DMS114 treated with DMSO at 0.1 percent for 48 hours (cell line): ENCODE measurements at regions not wholly inside any gene's neighbourhood (a gene's known extent, or its start where the extent isn't known, plus 50 kb on each side); places are given as distances from the start of the nearest gene placed in this dataset.

Experiments
- DNase-seq: peaks from one replicate; lab custom pipeline; 2025; ENCODE audit not compliant: unreplicated experiment; lab: John Stamatoyannopoulos, UW

GRCh38 chr3:34008836-34009809, 210.7 kb downstream of the PDCD6IP start:
- DNase-seq, result no peak

GRCh38 chr3:34011171-34012101, 213.0 kb downstream of the PDCD6IP start:
- DNase-seq, result no peak

GRCh38 chr3:34012102-34012461, 213.7 kb downstream of the PDCD6IP start:
- no peak for DNase-seq

- no peak for DNase-seq
Measured at GRCh38 chr3:34013818-34014570, 215.6 kb downstream of the PDCD6IP start.

- DNase-seq, result no peak
Measured at GRCh38 chr3:34015204-34016142, 217.0 kb downstream of the PDCD6IP start.

DNA sequence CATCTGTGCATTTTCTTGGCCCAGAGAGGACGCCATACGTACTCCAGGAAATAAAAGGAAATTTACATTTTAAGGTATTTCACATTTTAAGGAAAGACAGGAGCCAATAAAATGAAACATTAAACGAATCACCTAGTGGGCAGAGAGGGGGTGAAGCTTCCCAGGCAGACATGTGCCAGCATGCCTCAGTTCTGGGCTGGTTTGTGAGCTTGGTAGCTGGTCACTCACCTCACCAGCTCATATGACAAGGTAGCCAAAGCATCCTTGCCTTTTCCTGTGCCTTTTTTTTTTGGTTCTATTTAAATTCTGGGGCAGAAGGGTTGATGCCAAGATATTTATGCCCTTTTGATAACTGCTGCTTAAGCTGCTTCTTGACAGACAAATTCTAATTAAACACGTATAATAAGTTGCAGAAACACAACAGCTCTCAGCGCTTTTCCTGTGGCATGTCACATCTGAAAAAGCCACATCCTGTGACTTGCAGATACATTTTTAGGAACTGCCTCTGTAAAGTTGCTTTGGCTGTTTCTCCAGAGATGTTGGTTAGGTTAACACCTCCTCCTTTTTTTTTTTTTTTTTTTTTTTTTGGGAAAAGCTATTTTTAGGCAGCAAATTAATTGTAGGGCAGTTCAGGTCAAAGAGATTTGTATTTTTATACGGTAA, 218.6 kb downstream of the PDCD6IP start:
- no peak for DNase-seq

DNA sequence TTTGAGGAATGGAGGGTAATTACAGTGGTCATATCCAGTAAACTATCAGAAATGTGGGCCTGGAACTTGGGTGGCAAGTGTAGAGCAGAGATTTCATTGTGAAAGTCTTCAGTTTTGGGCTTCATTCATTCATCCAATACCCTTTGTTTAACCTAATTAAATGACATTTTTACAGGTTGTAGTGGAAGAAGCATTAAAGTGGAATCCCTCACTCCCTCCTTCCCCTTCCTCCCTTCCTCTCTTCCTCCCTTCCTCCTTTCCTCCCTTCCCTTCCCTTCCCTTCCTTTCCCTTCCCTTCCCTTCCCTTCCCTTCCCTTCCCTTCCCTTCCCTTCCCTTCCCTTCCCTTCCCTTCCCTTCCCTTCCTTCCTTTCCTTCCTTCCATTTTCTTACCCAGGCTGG, 219.3 kb downstream of the PDCD6IP start:
- no peak for DNase-seq

DNA sequence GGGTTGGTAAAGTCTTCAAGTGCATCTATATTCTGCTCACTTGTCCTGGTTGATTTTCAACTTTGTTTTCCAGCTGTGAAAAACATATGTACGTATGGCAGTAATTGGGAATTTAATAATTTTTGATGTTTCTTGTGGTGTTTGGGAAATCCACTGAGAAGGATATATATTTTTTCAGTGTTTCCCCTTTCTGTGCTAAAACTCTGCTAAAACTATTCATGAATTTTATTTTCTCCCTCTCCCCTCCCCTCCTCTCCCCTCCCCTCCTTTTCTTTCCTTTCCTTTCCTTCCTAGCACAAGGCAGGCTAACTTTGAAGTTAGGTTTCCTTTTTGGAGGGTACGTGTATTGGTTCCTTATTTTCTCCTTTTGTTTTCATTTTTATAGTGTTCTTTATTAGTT, 220.7 kb downstream of the PDCD6IP start:
- DNase-seq, result no peak

DNA sequence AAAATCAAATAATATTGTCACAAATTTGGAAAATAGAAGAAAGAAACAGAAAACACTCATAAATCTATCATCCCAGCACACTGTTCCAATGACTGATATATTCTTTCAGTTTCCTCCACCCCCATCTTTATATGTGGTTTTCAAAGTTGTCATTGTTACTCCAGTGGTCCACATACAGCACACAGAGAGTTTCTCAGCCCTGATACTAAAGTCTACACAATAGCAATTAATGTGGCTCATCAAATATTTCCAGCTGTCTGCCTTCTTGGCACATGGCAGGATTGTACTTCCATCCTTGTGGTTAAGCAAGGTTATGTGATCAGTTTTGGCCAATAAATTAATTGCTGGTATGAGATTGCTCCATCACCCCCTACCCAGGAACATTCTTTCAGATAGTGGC, 221.7 kb downstream of the PDCD6IP start:
- DNase-seq, result no peak

GRCh38 chr3:34020726-34021680, 222.6 kb downstream of the PDCD6IP start:
- no peak for DNase-seq

GRCh38 chr3:34022147-34022546, 223.7 kb downstream of the PDCD6IP start:
- DNase-seq, result no peak

DNA sequence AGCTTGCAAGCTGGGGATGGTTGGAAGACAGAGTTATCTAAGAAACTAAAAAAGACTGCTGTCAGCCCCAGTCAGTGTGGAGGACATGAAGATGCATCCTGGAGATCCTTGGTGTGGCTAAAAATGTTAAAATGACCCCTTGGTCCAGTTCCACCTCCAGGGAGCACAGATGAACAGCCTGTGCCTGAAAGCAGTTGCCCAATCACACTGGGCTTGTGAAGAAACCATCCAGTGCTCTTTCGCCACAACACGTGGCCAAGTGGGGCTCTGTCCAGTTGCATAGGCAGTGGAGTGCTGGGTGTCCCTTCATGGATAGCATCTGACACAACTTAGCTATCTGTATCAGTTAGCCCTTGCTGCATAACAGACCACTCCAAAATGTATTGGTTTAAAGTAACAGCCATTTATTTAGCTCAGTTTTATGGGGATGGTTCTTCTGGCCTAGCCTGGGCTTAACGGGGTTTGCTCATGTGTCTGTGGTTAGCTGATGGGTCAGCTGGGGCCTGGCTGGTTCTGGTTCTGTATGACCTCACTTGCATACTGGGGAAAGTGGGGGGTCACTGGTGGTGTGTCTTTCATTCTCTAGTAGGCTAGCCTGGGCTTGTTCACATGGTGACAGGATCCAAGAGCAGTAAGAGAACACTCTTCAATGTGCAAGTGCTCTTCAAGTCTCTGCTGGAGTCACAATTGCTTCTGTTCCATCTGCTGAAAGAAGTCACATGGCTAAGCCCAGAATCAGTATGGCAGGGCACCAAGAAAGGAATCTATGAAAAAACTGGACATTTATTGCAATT, 226.2 kb downstream of the PDCD6IP start:
- DNase-seq, result no peak

DNA sequence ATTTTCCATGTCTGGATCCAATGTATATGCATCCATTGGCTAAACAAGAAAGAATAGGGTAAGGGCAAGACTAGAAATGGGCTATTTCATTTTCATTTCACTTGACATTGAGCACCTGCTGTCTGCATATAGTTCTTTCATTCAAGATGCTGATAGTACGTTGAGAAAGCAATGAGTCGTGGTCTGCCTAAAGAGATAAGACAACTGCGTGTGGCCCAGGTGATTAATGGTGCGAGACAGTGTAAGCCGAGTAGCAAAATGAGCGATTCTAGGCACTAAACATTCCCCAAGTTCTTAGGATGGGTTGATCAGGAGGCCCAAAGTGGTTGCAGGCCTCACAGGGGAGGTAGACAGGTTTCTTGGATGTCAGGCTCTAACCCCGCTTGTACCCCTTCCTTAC, 235.4 kb downstream of the PDCD6IP start:
- DNase-seq, result no peak

- no peak for DNase-seq
Measured at GRCh38 chr3:34034840-34035239, 236.4 kb downstream of the PDCD6IP start.

DNA sequence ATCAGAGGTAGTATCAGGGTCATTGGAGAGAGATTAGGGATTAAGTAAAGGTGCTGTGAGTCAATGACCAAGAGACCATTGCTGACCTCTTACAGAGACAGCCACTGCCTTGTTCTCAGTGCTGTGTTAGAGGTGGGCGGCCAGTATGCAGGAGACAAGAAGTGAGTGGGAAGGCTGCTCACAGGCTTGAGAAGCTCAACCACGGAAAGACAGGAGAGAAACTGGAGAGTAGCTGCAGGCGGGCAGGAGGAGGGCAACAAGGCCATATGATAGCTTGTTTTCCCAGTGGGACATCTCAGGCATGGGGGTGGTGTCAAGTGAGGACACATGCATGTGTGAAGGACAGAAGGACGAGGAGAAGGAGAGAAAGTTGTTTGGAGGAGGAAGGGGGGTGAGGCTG, 237.3 kb downstream of the PDCD6IP start:
- DNase-seq, result no peak

- DNase-seq, result no peak
Measured at GRCh38 chr3:34037260-34037659, 238.8 kb downstream of the PDCD6IP start.

DNA sequence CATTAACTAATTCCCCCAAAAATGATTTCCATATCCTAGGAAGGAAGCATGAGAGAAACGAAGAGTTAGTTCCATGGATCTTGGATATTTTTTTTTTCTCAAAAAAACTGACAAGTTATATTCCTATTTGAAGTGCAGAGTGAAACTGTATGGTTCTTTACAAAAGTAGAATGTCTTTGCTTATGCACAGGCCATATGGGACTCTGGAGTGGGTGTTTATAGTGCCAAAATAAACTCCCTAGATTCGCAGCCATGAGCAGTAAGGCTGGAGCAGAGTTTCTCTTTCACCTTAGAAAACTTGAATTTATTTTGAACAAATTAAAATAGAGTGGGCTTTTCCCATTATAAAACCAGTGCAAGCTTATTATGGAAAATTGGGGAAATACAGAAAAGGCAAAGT, 239.7 kb downstream of the PDCD6IP start:
- no peak for DNase-seq

DNA sequence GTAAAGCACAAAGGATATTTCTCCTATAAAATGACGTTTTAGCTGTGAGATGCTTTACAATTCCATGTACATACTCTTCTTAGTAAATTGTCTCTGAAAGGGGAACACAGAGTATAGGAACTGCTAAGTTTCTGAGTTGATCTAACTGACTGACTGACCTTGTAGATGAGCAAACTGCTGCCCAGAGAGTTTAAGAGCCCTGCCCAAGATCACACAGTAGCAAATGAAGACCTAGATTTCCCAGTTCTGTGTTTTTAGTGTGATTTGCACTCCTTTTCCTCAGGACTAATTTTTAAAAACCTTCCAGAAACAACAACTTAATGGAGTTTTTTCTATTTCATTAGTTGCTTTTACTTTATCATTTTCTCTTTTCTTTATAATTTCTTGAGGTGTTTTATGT, 247.7 kb downstream of the PDCD6IP start:
- DNase-seq, result no peak
